Peyer's patch (tissue), 4 donors: ENCODE measurements at regions not wholly inside any gene's neighbourhood (a gene's known extent, or its start where the extent isn't known, plus 50 kb on each side); places are given as distances from the start of the nearest gene placed in this dataset.

Experiments used
- CTCF ChIP-seq, 6 experiments: fragments of 450-650 bp in 4 of 6; fragments of 200-600 bp in 2 of 6; sonication (generic) in 1 of 6; IDR thresholded peaks; one replicate each; pipeline ENCODE4 v1.5.1; 2017 to 2019; ENCODE audit warnings: antibody characterized with exemption in 6 of 6, mild to moderate bottlenecking in 3 of 6, moderate library complexity in 1 of 6
- POLR2A ChIP-seq, 2 donors: fragments of 450-650 bp; IDR thresholded peaks; one replicate each; pipeline ENCODE4 v1.5.1; 2017; ENCODE audit warnings: antibody characterized with exemption in 2 of 2, mild to moderate bottlenecking in 2 of 2, moderate library complexity in 2 of 2

DNA sequence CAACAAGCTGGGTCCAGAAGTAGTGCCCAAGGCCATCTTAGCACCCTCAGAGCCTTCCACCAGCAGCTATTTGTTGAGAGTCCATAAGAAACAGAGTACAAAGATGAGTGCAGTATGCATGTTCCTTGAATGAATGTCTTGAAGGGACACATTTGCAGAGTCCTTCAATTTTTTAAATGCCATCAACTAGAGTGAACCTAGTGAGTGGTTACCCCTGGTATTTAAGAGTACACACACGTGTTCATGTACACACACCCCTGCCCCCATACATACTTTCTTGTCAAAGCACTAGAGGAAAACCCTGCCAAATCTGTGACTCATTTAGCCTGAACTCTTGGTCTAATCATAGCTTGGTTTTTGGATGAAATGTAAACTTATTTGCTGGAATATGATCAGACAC is 84.5 kb upstream of the GALNT15 start:
- no peak for TF ChIP-seq CTCF (IDR thresholded peaks at IDR 0.05)
- no peak for TF ChIP-seq POLR2A (IDR thresholded peaks at IDR 0.05)
